HEK293T (cell line): ENCODE measurements at regions not wholly inside any gene's neighbourhood (a gene's known extent, or its start where the extent isn't known, plus 50 kb on each side); places are given as distances from the start of the nearest gene placed in this dataset.

Source experiments
- ARNT ChIP-seq: fragments of 450-650 bp; IDR thresholded peaks from 2 replicates; pipeline ENCODE4 v1.6.1; 2017; ENCODE audit warnings: mild to moderate bottlenecking
- BHLHE40 ChIP-seq: fragments of 450-650 bp; IDR thresholded peaks from 2 replicates; pipeline ENCODE4 v1.6.1; 2016; ENCODE audit warnings: mild to moderate bottlenecking, moderate library complexity, borderline replicate concordance
- ELF4 ChIP-seq: fragments of 450-650 bp; IDR thresholded peaks from 2 replicates; pipeline ENCODE4 v1.6.1; 2017; ENCODE audit warnings: antibody characterized with exemption
- FOXA1 ChIP-seq: fragments of 450-650 bp; IDR thresholded peaks from 2 replicates; pipeline ENCODE4 v1.6.1; 2016; ENCODE audit warnings: mild to moderate bottlenecking
- FOXK2 ChIP-seq: fragments of 450-650 bp; IDR thresholded peaks from 2 replicates; pipeline ENCODE4 v1.6.1; 2016; ENCODE audit warnings: mild to moderate bottlenecking
- FOXM1 ChIP-seq: fragments of 450-650 bp; IDR thresholded peaks from 2 replicates; pipeline ENCODE4 v1.6.1; 2017; ENCODE audit warnings: mild to moderate bottlenecking, borderline replicate concordance
- HDGF ChIP-seq: fragments of 450-650 bp; IDR thresholded peaks from 2 replicates; pipeline ENCODE4 v1.6.1; 2017; ENCODE audit warnings: antibody characterized with exemption, borderline replicate concordance
- PKNOX1 ChIP-seq: fragments of 450-650 bp; IDR thresholded peaks from 2 replicates; pipeline ENCODE4 v1.6.1; 2016
- SP1 ChIP-seq: fragments of 450-650 bp; IDR thresholded peaks from 2 replicates; pipeline ENCODE4 v1.6.1; 2017
- SUZ12 ChIP-seq: fragments of 450-650 bp; IDR thresholded peaks from 2 replicates; pipeline ENCODE4 v1.6.1; 2016; ENCODE audit warnings: mild to moderate bottlenecking
- TARDBP ChIP-seq: fragments of 450-650 bp; IDR thresholded peaks from 2 replicates; pipeline ENCODE4 v1.6.1; 2016

GRCh38 chr13:53200075-53200474, 171.5 kb downstream of the OLFM4 start:
- TF ChIP-seq FOXK2 (no peak), TARDBP (no peak), SUZ12 (no peak), FOXM1 (no peak), BHLHE40 (no peak), FOXA1 (no peak), HDGF (no peak), PKNOX1 (no peak), ARNT (no peak), SP1 (no peak), ELF4 (no peak)
